GM12878 (cell line): ENCODE measurements at regions not wholly inside any gene's neighbourhood (a gene's known extent, or its start where the extent isn't known, plus 50 kb on each side); places are given as distances from the start of the nearest gene placed in this dataset.

Experiments used
- ATAC-seq: fragments of 200-7000 bp; cut with Tn5 transposase; 3 replicates; pipeline ENCODE4 v1.9.1; 2020; ENCODE audit warnings: mild to moderate bottlenecking, moderate library complexity
- BruUV-seq: library from RNA; stranded (reverse); fragments of 400-500 nt; replicated peaks from 2 replicates; lab custom pipeline; 2021; lab: Mats Ljungman, UMichigan
- CTCF ChIA-PET: fragments of 300-600 bp; sonication (Branson Sonifier 250); formaldehyde crosslinking; extraction: SDS; loops from one replicate; lab custom pipeline; 2021; ENCODE audit warnings: inconsistent platforms; lab: Yijun Ruan, JAX
- POLR2A ChIA-PET: fragments of 350-600 bp; formaldehyde crosslinking; extraction: SDS; loops from one replicate; lab custom pipeline; 2021; ENCODE audit warnings: inconsistent platforms; lab: Charles Lee
- RAD21 ChIA-PET: fragments of 300-600 bp; sonication (Branson Sonifier 250); formaldehyde crosslinking; loops from one replicate; lab custom pipeline; 2023; ENCODE audit warnings: antibody characterized with exemption; ENCODE audit not compliant: unreplicated experiment; lab: Charles Lee
- SMC1A ChIA-PET: fragments of 300-600 bp; sonication (Branson Sonifier 250); formaldehyde crosslinking; loops from one replicate; lab custom pipeline; 2023; ENCODE audit not compliant: unreplicated experiment, uncharacterized antibody; lab: Charles Lee
- DNase-seq: peaks from one replicate; pipeline ENCODE4 v3.0.0-alpha.2; 2011; ENCODE audit warnings: low read depth, low spot score
- FAIRE-seq: peaks from 3 replicates; lab custom pipeline; 2011; peaks lifted over from hg19 to GRCh38; lab: Jason Lieb, UNC
- H2AFZ ChIP-seq: 2 replicates; pipeline ENCODE4 v1.6.0; 2011; ENCODE audit warnings: low read depth, low read length, control low read depth; ENCODE audit not compliant: control insufficient read depth
- H3K27ac ChIP-seq: 2 replicates; pipeline ENCODE4 v1.5.1; 2011; ENCODE audit warnings: control low read depth; ENCODE audit not compliant: control insufficient read depth, insufficient read depth
- H3K27me3 ChIP-seq, 2 experiments: replicated peaks in 1 of 2; 2 replicates each; pipeline versions ENCODE4 v1.6.0 to v1.6.1; 2011; ENCODE audit warnings: low read length in 1 of 2; ENCODE audit not compliant: control insufficient read depth in 2 of 2, insufficient read depth in 2 of 2
- H3K36me3 ChIP-seq, 2 experiments: 2 replicates each; pipeline ENCODE4 v1.5.1; 2011; ENCODE audit warnings: low read length in 1 of 2; ENCODE audit not compliant: control insufficient read depth in 2 of 2, insufficient read depth in 2 of 2
- H3K4me1 ChIP-seq: 2 replicates; pipeline ENCODE4 v1.6.1; 2011; ENCODE audit warnings: mild to moderate bottlenecking, low read length, moderate library complexity, mixed read lengths; ENCODE audit not compliant: control insufficient read depth, insufficient read depth
- H3K4me2 ChIP-seq: 2 replicates; pipeline ENCODE4 v1.6.0; 2011; ENCODE audit warnings: control low read depth; ENCODE audit not compliant: control insufficient read depth, insufficient read depth
- H3K4me3 ChIP-seq: fragments of 200-600 bp; sonication (generic); 2 replicates; pipeline ENCODE4 v1.5.1; 2016
- H3K79me2 ChIP-seq: 2 replicates; pipeline ENCODE4 v1.6.0; 2011; ENCODE audit warnings: low read length; ENCODE audit not compliant: control insufficient read depth, insufficient read depth
- H3K9ac ChIP-seq: 2 replicates; pipeline ENCODE4 v1.8.0; 2011; ENCODE audit warnings: low read length, control low read depth, mixed read lengths; ENCODE audit not compliant: control insufficient read depth, insufficient read depth
- H3K9me3 ChIP-seq: replicated peaks from 3 replicates; pipeline ENCODE4 v1.5.1; 2011; ENCODE audit warnings: mild to moderate bottlenecking, low read length; ENCODE audit not compliant: control insufficient read depth, insufficient read depth
- H4K20me1 ChIP-seq: 2 replicates; pipeline ENCODE4 v1.6.0; 2011; ENCODE audit not compliant: control insufficient read depth, insufficient read depth
- ASH2L ChIP-seq: fragments of 300-600, 200-600 bp; sonication (generic); IDR thresholded peaks from 2 replicates; pipeline ENCODE4 v1.6.1; 2017; ENCODE audit warnings: low read depth, mild to moderate bottlenecking, borderline replicate concordance
- CEBPZ ChIP-seq: fragments of 150-350 bp; IDR thresholded peaks from 2 replicates; pipeline ENCODE4 v1.6.1; 2016; ENCODE audit warnings: low read depth, low read length
- NFYA ChIP-seq: IDR thresholded peaks from 2 replicates; pipeline ENCODE4 v1.6.1; 2011; ENCODE audit warnings: low read depth, mild to moderate bottlenecking, low read length, improper control_type of control experiment, borderline replicate concordance
- PAX5 ChIP-seq: IDR thresholded peaks from 2 replicates; pipeline ENCODE4 v1.6.1; 2011; ENCODE audit warnings: low read depth, low read length, borderline replicate concordance
- RELB ChIP-seq: fragments of 450-650 bp; IDR thresholded peaks from 2 replicates; pipeline ENCODE4 v1.6.1; 2017; ENCODE audit warnings: low read depth, mild to moderate bottlenecking, moderate library complexity
- SP1 ChIP-seq: IDR thresholded peaks from one replicate; pipeline ENCODE4 v1.6.1; 2011; ENCODE audit warnings: low read depth, low read length
- WGBS: methylation state at CpG from one replicate; pipeline ENCODE4 v1.1.6; 2016; ENCODE audit warnings: low lambda C conversion rate; ENCODE audit not compliant: insufficient replicate concordance, insufficient coverage; ENCODE audit errors: missing lambda C conversion rate; 5-methylcytosine and 5-hydroxymethylcytosine counted together
- in situ Hi-C: fragments of 300-500 bp; cut with MboI; formaldehyde crosslinking; loops from 9 replicates; pipeline ENCODE4 v1.14.3; 2018; ENCODE audit warnings: mixed read lengths
- intact Hi-C: fragments of 100-400 bp; cut with micrococcal nuclease; formaldehyde crosslinking; loops from one replicate; pipeline ENCODE4 v1.14.2; 2022; ENCODE audit not compliant: unreplicated experiment

GRCh38 chr5:19001054-19001453 lies 986.9 kb downstream of the CDH18 start:
- ChIA-PET CTCF (no interaction called here), SMC1A (no interaction called here), RAD21 (no interaction called here), POLR2A (no interaction called here)
- Histone ChIP-seq H3K27ac (no peak overlapping the region), H3K36me3 (no peaks in the 10 kb centered on the region), H2AFZ (no peak overlapping the region), H3K27me3 (no peaks in the 10 kb centered on the region), H3K9me3 (no peaks in the 10 kb centered on the region), H3K4me3 (no peak overlapping the region), H3K79me2 (no peaks in the 10 kb centered on the region), H4K20me1 (no peaks in the 10 kb centered on the region), H3K9ac (no peak overlapping the region), H3K4me2 (no peak overlapping the region), H3K4me1 (no peaks in the 10 kb centered on the region)
- intact Hi-C loops (no loop called here), in situ Hi-C loops (no loop called here)
- FAIRE-seq (no peak), DNase-seq (no peak), ATAC-seq (no peak)
- TF ChIP-seq ASH2L, result no peak
- TF ChIP-seq CEBPZ, result no peak
- TF ChIP-seq PAX5, result no peak
- TF ChIP-seq NFYA, result no peak
- TF ChIP-seq RELB, result no peak
- TF ChIP-seq SP1, result no peak
- no TSS peak for BruUV-seq
- 32% methylated on average over 1 of the region's 1 CpG for WGBS
